ENCODE measurements at regions not wholly inside any gene's neighbourhood (a gene's known extent, or its start where the extent isn't known, plus 50 kb on each side); places are given as distances from the start of the nearest gene placed in this dataset.

DNA sequence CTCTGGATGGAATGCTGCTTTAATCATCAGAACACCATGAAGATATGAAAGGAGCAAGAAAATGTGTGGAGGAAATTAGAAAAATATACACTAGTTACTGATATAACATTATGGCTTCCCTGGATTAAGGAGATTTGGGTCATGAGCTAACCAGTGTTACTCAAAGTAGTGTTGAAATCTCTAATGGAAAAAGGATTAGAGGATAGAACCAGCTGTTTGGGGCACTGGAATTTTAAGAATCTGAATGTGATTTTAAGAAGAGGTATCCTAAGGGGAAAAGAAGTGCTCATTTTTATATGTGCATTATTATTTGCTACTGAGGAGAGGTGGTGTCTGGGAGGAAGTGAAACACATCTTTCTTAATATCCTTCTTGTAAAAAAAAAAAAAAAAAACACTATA, 164.1 kb upstream of the PPARGC1A start:
- TF ChIP-seq, protein P1, sequence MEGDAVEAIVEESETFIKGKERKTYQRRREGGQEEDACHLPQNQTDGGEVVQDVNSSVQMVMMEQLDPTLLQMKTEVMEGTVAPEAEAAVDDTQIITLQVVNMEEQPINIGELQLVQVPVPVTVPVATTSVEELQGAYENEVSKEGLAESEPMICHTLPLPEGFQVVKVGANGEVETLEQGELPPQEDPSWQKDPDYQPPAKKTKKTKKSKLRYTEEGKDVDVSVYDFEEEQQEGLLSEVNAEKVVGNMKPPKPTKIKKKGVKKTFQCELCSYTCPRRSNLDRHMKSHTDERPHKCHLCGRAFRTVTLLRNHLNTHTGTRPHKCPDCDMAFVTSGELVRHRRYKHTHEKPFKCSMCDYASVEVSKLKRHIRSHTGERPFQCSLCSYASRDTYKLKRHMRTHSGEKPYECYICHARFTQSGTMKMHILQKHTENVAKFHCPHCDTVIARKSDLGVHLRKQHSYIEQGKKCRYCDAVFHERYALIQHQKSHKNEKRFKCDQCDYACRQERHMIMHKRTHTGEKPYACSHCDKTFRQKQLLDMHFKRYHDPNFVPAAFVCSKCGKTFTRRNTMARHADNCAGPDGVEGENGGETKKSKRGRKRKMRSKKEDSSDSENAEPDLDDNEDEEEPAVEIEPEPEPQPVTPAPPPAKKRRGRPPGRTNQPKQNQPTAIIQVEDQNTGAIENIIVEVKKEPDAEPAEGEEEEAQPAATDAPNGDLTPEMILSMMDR (conservative IDR thresholded peaks at IDR 0.05; ENCODE audit: low read depth, low read length) = no peak
- no peak for TF ChIP-seq EZH2phosphoT487 (IDR thresholded peaks at IDR 0.05; ENCODE audit: borderline replicate concordance, low read length)
